ENCODE measurements at regions not wholly inside any gene's neighbourhood (a gene's known extent, or its start where the extent isn't known, plus 50 kb on each side); places are given as distances from the start of the nearest gene placed in this dataset.

DNA sequence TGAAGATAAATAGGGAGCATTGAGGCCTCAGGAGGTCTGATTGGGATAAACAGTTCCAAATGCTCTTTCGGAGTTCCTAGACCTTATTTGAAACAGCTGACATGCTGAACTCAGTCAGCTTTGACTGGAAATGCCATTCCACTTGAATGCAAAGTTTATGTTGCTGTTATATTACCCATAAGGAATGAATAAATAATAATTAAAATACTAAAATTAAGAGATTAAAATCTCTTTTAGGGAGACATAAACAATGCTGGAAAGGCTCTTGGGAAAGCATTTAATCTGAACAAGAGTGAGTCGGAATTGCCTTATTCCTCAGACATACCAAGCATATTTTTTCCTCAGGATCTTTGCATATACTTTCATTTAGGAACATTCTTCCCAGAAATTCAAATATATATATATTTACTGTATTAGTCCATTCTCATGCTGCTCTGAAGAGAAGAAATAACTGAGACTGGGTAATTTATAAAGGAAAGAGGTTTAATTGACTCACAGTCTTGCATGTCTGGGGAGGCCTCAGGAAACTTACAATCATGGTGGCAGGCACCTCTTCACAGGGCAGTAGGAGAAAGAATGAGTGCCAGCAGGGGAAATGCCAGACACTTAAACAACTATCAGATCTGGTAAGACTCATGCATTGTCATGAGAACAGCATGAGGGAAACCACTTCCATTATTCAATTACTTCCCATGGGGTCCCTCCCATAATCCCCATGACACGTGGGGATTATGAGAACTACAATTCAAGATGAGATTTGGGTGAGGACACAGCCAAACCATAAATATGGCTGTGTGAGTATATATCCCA lies 318.2 kb upstream of the PLXNA2 start:
- Histone ChIP-seq H3K27ac (ENCODE audit: low read depth, low read length) (no peak overlapping the region), H3K4me3 (ENCODE audit: low read depth in 1 of 5, low read length in 5 of 5) (no peak overlapping the region), H3K9ac (ENCODE audit: low read length in 5 of 5) (no peak overlapping the region), H3K4me1 (ENCODE audit: control insufficient read depth in 5 of 5, insufficient read depth in 5 of 5, low read length in 5 of 5) (peaks cover 0 to 5% (median 0%) of the 10 kb centered on the region in 5 donors), H3K36me3 (ENCODE audit: control insufficient read depth in 5 of 5, insufficient read depth in 5 of 5, low read length in 5 of 5) (no peaks in the 10 kb centered on the region), H3K9me3 (ENCODE audit: control insufficient read depth in 5 of 5, low read length in 5 of 5) (no peaks in the 10 kb centered on the region), H3K27me3 (ENCODE audit: control insufficient read depth in 5 of 5, insufficient read depth in 4 of 5, low read length in 5 of 5) (no peaks in the 10 kb centered on the region)

DNA sequence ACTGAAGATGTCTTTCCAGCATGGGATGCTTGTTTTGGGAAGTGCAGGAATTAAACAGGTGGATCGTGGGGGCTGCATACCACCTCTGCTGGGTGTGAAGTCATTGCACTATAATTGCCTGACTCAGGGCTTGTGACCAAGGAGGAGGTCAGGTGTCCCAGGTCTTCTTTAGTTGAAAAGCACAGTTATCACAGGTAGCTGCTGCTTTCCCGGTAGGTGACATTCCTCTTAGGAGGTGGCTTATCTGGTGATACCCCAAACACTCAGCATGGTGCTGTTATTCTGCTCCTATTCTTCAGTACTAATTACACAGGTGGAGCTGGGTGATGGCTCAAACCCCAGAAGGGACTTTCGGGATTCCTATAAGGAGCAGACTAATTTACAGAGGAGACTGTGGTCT lies 320.3 kb upstream of the PLXNA2 start:
- no peaks in the 10 kb centered on the region for H3K9me3 ChIP-seq (ENCODE audit: control insufficient read depth in 5 of 5, low read length in 5 of 5)

GRCh38 chr1:208565756-208566440 lies 321.7 kb upstream of the PLXNA2 start:
- H3K27me3 ChIP-seq (ENCODE audit: control insufficient read depth in 5 of 5, insufficient read depth in 4 of 5, low read length in 5 of 5) = no peaks in the 10 kb centered on the region
- H3K9me3 ChIP-seq (ENCODE audit: control insufficient read depth in 5 of 5, low read length in 5 of 5) = no peaks in the 10 kb centered on the region
- no peak overlapping the region for H3K9ac ChIP-seq (ENCODE audit: low read length in 5 of 5)
- H3K4me1 ChIP-seq (ENCODE audit: control insufficient read depth in 5 of 5, insufficient read depth in 5 of 5, low read length in 5 of 5) = no peaks in the 10 kb centered on the region
- H3K4me3 ChIP-seq (ENCODE audit: low read depth in 1 of 5, low read length in 5 of 5) = no peak overlapping the region
- no peak overlapping the region for H3K27ac ChIP-seq (ENCODE audit: low read depth, low read length)
- H3K36me3 ChIP-seq (ENCODE audit: control insufficient read depth in 5 of 5, insufficient read depth in 5 of 5, low read length in 5 of 5) = no peaks in the 10 kb centered on the region

More for the DNA sequence above, 320.3 kb upstream of the PLXNA2 start:
- no peak overlapping the region for H3K9ac ChIP-seq (ENCODE audit: low read length in 5 of 5)
- H3K36me3 ChIP-seq (ENCODE audit: control insufficient read depth in 5 of 5, insufficient read depth in 5 of 5, low read length in 5 of 5) = no peaks in the 10 kb centered on the region
- no peaks in the 10 kb centered on the region for H3K27me3 ChIP-seq (ENCODE audit: control insufficient read depth in 5 of 5, insufficient read depth in 4 of 5, low read length in 5 of 5)
- no peaks in the 10 kb centered on the region for H3K4me1 ChIP-seq (ENCODE audit: control insufficient read depth in 5 of 5, insufficient read depth in 5 of 5, low read length in 5 of 5)
- no peak overlapping the region for H3K4me3 ChIP-seq (ENCODE audit: low read depth in 1 of 5, low read length in 5 of 5)
- H3K27ac ChIP-seq (ENCODE audit: low read depth, low read length) = no peak overlapping the region

DNA sequence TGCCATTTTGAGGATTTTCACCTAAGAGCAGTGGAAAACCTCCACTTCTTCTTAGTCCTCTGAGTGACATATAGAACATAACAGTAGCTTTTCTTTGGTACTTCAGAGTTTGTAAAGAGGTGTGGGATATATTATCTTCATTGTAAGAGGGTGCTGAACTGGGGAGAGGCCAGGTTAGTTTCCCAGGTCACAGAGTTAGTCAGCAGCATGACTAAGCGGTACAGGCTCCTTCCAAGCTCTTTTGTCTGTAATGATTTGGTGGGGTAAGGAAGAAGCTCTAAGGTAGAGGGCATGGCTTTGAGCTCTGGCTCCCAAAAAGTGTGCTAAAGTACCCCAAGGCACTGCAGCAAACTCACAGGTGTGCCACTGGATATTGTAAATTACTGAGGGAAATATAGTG lies 325.0 kb upstream of the PLXNA2 start:
- H3K9ac ChIP-seq (ENCODE audit: low read length in 5 of 5) = no peak overlapping the region
- H3K36me3 ChIP-seq (ENCODE audit: control insufficient read depth in 5 of 5, insufficient read depth in 5 of 5, low read length in 5 of 5) = no peaks in the 10 kb centered on the region
- no peak overlapping the region for H3K27ac ChIP-seq (ENCODE audit: low read depth, low read length)
- H3K9me3 ChIP-seq (ENCODE audit: control insufficient read depth in 5 of 5, low read length in 5 of 5) = no peaks in the 10 kb centered on the region
- no peak overlapping the region for H3K4me3 ChIP-seq (ENCODE audit: low read depth in 1 of 5, low read length in 5 of 5)
- H3K27me3 ChIP-seq (ENCODE audit: control insufficient read depth in 5 of 5, insufficient read depth in 4 of 5, low read length in 5 of 5) = no peaks in the 10 kb centered on the region
- H3K4me1 ChIP-seq (ENCODE audit: control insufficient read depth in 5 of 5, insufficient read depth in 5 of 5, low read length in 5 of 5) = no peaks in the 10 kb centered on the region

DNA sequence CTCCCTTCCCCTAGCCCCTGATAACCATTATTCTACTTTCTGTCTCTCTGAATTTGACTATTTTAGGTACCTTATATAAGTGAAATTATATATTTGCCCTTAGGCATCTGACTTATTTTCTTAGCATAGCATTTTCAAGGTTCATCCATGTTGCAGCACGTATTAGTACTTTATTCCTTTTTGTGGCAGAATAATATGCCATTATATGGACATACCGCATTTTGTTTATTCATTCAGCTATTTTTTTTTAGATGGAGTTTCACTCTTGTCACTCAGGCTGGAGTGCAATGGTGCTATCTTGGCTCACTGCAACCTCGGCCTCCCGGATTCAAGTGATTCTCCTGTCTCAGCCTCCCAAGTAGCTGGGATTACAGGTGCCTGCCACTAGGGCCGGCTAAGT lies 326.2 kb upstream of the PLXNA2 start:
- Histone ChIP-seq H3K9me3 (ENCODE audit: control insufficient read depth in 5 of 5, low read length in 5 of 5) (no peaks in the 10 kb centered on the region), H3K27ac (ENCODE audit: low read depth, low read length) (no peak overlapping the region), H3K4me1 (ENCODE audit: control insufficient read depth in 5 of 5, insufficient read depth in 5 of 5, low read length in 5 of 5) (no peaks in the 10 kb centered on the region)

GRCh38 chr1:208576425-208576824 lies 332.2 kb upstream of the PLXNA2 start:
- Histone ChIP-seq H3K9ac (ENCODE audit: low read length in 5 of 5) (no peak overlapping the region), H3K4me3 (ENCODE audit: low read depth in 1 of 5, low read length in 5 of 5) (no peak overlapping the region), H3K36me3 (ENCODE audit: control insufficient read depth in 5 of 5, insufficient read depth in 5 of 5, low read length in 5 of 5) (no peaks in the 10 kb centered on the region), H3K27ac (ENCODE audit: low read depth, low read length) (no peak overlapping the region), H3K27me3 (ENCODE audit: control insufficient read depth in 5 of 5, insufficient read depth in 4 of 5, low read length in 5 of 5) (no peaks in the 10 kb centered on the region), H3K9me3 (ENCODE audit: control insufficient read depth in 5 of 5, low read length in 5 of 5) (no peaks in the 10 kb centered on the region), H3K4me1 (ENCODE audit: control insufficient read depth in 5 of 5, insufficient read depth in 5 of 5, low read length in 5 of 5) (peaks cover 0 to 11% (median 5%) of the 10 kb centered on the region in 5 donors)

More for the DNA sequence above, 326.2 kb upstream of the PLXNA2 start:
- Histone ChIP-seq H3K27me3 (ENCODE audit: control insufficient read depth in 5 of 5, insufficient read depth in 4 of 5, low read length in 5 of 5) (no peaks in the 10 kb centered on the region), H3K9ac (ENCODE audit: low read length in 5 of 5) (no peak overlapping the region), H3K36me3 (ENCODE audit: control insufficient read depth in 5 of 5, insufficient read depth in 5 of 5, low read length in 5 of 5) (no peaks in the 10 kb centered on the region), H3K4me3 (ENCODE audit: low read depth in 1 of 5, low read length in 5 of 5) (no peak overlapping the region)

GRCh38 chr1:208577381-208577905 lies 333.3 kb upstream of the PLXNA2 start:
- Histone ChIP-seq H3K4me3 (ENCODE audit: low read depth in 1 of 5, low read length in 5 of 5) (no peak overlapping the region), H3K27me3 (ENCODE audit: control insufficient read depth in 5 of 5, insufficient read depth in 4 of 5, low read length in 5 of 5) (no peaks in the 10 kb centered on the region), H3K27ac (ENCODE audit: low read depth, low read length) (no peak overlapping the region), H3K9ac (ENCODE audit: low read length in 5 of 5) (no peak overlapping the region), H3K36me3 (ENCODE audit: control insufficient read depth in 5 of 5, insufficient read depth in 5 of 5, low read length in 5 of 5) (no peaks in the 10 kb centered on the region), H3K4me1 (ENCODE audit: control insufficient read depth in 5 of 5, insufficient read depth in 5 of 5, low read length in 5 of 5) (peaks cover 0 to 11% (median 5%) of the 10 kb centered on the region in 5 donors), H3K9me3 (ENCODE audit: control insufficient read depth in 5 of 5, low read length in 5 of 5) (no peaks in the 10 kb centered on the region)

DNA sequence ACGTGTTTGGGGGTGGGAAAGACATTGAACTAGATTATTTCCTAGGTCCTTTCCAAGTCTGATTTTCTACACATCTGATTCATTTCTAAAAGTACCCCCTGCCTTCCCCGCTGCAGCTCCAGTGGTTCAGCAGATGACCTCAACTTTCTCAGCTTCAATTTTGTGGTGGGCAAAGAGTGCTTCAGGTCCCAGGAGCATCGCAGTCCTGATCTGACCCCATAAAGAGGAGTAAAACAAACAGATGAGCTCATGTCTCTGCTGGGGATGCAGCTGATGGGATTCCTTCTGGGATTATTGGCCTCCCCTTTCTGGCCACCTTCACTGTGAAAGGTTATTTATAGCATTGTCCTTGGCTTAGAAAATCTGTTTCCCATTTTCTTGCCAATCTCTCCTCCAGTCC lies 337.0 kb upstream of the PLXNA2 start:
- Histone ChIP-seq H3K27ac (ENCODE audit: low read depth, low read length) (no peak overlapping the region), H3K9ac (ENCODE audit: low read length in 5 of 5) (no peak overlapping the region), H3K36me3 (ENCODE audit: control insufficient read depth in 5 of 5, insufficient read depth in 5 of 5, low read length in 5 of 5) (no peaks in the 10 kb centered on the region), H3K4me3 (ENCODE audit: low read depth in 1 of 5, low read length in 5 of 5) (no peak overlapping the region), H3K9me3 (ENCODE audit: control insufficient read depth in 5 of 5, low read length in 5 of 5) (no peaks in the 10 kb centered on the region), H3K4me1 (ENCODE audit: control insufficient read depth in 5 of 5, insufficient read depth in 5 of 5, low read length in 5 of 5) (peaks cover 0 to 11% (median 5%) of the 10 kb centered on the region in 5 donors), H3K27me3 (ENCODE audit: control insufficient read depth in 5 of 5, insufficient read depth in 4 of 5, low read length in 5 of 5) (no peaks in the 10 kb centered on the region)

- no peak overlapping the region for H3K27ac ChIP-seq (ENCODE audit: low read depth, low read length)
- H3K4me1 ChIP-seq (ENCODE audit: control insufficient read depth in 5 of 5, insufficient read depth in 5 of 5, low read length in 5 of 5) = peaks cover 0 to 11% (median 5%) of the 10 kb centered on the region in 5 donors
These were observed 337.5 kb upstream of the PLXNA2 start for GRCh38 chr1:208581667-208582066.

DNA sequence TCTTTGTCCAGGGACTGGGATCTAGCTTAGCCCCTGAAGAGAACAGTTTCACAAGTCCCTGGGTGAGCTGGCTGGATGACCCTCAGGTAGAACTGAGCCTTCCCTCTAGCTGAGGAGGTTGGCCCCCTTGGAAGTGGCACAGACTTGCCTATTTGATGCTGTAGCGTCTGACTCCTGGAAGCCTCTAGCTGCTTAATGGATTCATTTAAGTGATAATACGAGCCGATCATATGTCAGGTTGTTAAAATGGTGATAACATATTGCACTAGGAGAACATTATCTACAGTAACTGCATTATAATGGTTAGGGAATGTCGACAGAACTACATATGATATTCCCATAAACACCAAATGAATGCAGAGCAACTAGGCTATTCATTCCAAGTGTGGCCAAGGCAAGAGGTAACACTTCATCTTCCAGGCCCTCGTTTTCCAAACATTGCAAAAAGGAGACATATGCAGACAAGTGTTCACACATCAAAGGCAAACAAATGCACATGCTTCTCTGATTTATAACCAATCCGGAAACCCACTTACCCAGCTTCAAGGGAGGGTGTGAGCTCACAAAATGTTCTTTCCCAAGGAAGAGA lies 340.1 kb upstream of the PLXNA2 start:
- H3K36me3 ChIP-seq (ENCODE audit: control insufficient read depth in 5 of 5, insufficient read depth in 5 of 5, low read length in 5 of 5) = no peaks in the 10 kb centered on the region
- H3K9me3 ChIP-seq (ENCODE audit: control insufficient read depth in 5 of 5, low read length in 5 of 5) = no peaks in the 10 kb centered on the region
- no peak overlapping the region for H3K9ac ChIP-seq (ENCODE audit: low read length in 5 of 5)
- H3K4me1 ChIP-seq (ENCODE audit: control insufficient read depth in 5 of 5, insufficient read depth in 5 of 5, low read length in 5 of 5) = no peaks in the 10 kb centered on the region
- no peaks in the 10 kb centered on the region for H3K27me3 ChIP-seq (ENCODE audit: control insufficient read depth in 5 of 5, insufficient read depth in 4 of 5, low read length in 5 of 5)
- H3K4me3 ChIP-seq (ENCODE audit: low read depth in 1 of 5, low read length in 5 of 5) = no peak overlapping the region
- H3K27ac ChIP-seq (ENCODE audit: low read depth, low read length) = no peak overlapping the region

More at GRCh38 chr1:208581667-208582066, 337.5 kb upstream of the PLXNA2 start:
- Histone ChIP-seq H3K9me3 (ENCODE audit: control insufficient read depth in 5 of 5, low read length in 5 of 5) (no peaks in the 10 kb centered on the region), H3K4me3 (ENCODE audit: low read depth in 1 of 5, low read length in 5 of 5) (no peak overlapping the region), H3K9ac (ENCODE audit: low read length in 5 of 5) (no peak overlapping the region), H3K27me3 (ENCODE audit: control insufficient read depth in 5 of 5, insufficient read depth in 4 of 5, low read length in 5 of 5) (no peaks in the 10 kb centered on the region), H3K36me3 (ENCODE audit: control insufficient read depth in 5 of 5, insufficient read depth in 5 of 5, low read length in 5 of 5) (no peaks in the 10 kb centered on the region)
